ENCODE measurements at regions not wholly inside any gene's neighbourhood (a gene's known extent, or its start where the extent isn't known, plus 50 kb on each side); places are given as distances from the start of the nearest gene placed in this dataset.

GRCh38 chr2:221255862-221256261, 316.2 kb downstream of the EPHA4 start (continued):
- TF ChIP-seq IRF1 (CRISPR knock-in tag; IDR thresholded peaks at IDR 0.05; ENCODE audit: low read depth) (no peak), ARID4A (CRISPR knock-in tag; IDR thresholded peaks at IDR 0.05; ENCODE audit: borderline replicate concordance) (no peak)

- BruUV-seq (replicated peaks), result no TSS peak
- Histone ChIP-seq H3K4me3 (replicated peaks in 1 of 3; ENCODE audit: insufficient read depth in 1 of 3, low read depth in 2 of 3, low read length in 3 of 3) (no peak overlapping the region), H3K36me3 (replicated peaks in 1 of 2; ENCODE audit: control insufficient read depth in 1 of 2, insufficient read depth in 2 of 2, low read length in 2 of 2) (no peaks in the 10 kb centered on the region), H4K20me1 (ENCODE audit: insufficient read depth, low read length) (no peaks in the 10 kb centered on the region), H3K79me2 (ENCODE audit: insufficient read depth, low read length) (no peaks in the 10 kb centered on the region), H3K27me3 (ENCODE audit: control insufficient read depth in 1 of 2, insufficient read depth in 2 of 2, low read length in 2 of 2) (no peaks in the 10 kb centered on the region), H3K4me1 (ENCODE audit: insufficient read depth, low read length) (no peaks in the 10 kb centered on the region), H3K4me2 (ENCODE audit: low read depth, low read length) (no peak overlapping the region), H3K9ac (ENCODE audit: insufficient read depth, low read depth, low read length) (no peak overlapping the region), H3K27ac (ENCODE audit: extremely low read length, insufficient read depth, low read length) (no peak overlapping the region), H2AFZ (ENCODE audit: low read length) (no peak overlapping the region), H3K9me3 (ENCODE audit: low read length) (peaks cover 8% of the 10 kb centered on the region; the same call in 1 of the 2 replicates)
- no peak for FAIRE-seq
- peak; percentile 23; the same call in 1 of the 2 replicates for TF ChIP-seq ATF7 (IDR thresholded peaks at IDR 0.05)
- no peak for TF ChIP-seq ATF7 (CRISPR knock-in tag; IDR thresholded peaks at IDR 0.05)
- TF ChIP-seq ZNF292 (CRISPR knock-in tag; IDR thresholded peaks at IDR 0.05; ENCODE audit: borderline replicate concordance, low read depth), result no peak
- 0 out of 2 replicates have a peak, but pooled peaks have one; percentile 13 for TF ChIP-seq CEBPB (IDR thresholded peaks at IDR 0.05; ENCODE audit: borderline replicate concordance, low read depth, low read length)
- intact Hi-C loops (cut with micrococcal nuclease; ENCODE audit: unreplicated experiment), result no loop called here
- ChIA-PET POLR2A (no interaction called here), CTCF (ENCODE audit: low intra/inter-chr PET ratio, low total read pairs) (no interaction called here)
- in situ Hi-C loops (cut with HindIII; ENCODE audit: extremely low pct_ligation_motif_present, low pct_unique_long_range_greater_than_20kb), result no loop called here
- ATAC-seq, result no peak
- WGBS (ENCODE audit: low lambda C conversion rate), result 23% methylated on average over 3 of the region's 3 CpGs
- DNase-seq (ENCODE audit: low spot score), result no peak
These were observed 313.6 kb downstream of the EPHA4 start for GRCh38 chr2:221258464-221258863.
